Fibroblast of gingiva (primary cell): ENCODE measurements at regions not wholly inside any gene's neighbourhood (a gene's known extent, or its start where the extent isn't known, plus 50 kb on each side); places are given as distances from the start of the nearest gene placed in this dataset.
"Not testable (repeated sequence)": the region's sequence is repeated elsewhere in the genome, so short reads cannot be mapped to it uniquely, and the experiment has no call there.

Source experiments
- DNase-seq: peaks from one replicate; pipeline ENCODE4 v3.0.0-alpha.2; 2011; ENCODE audit warnings: low read depth

DNA sequence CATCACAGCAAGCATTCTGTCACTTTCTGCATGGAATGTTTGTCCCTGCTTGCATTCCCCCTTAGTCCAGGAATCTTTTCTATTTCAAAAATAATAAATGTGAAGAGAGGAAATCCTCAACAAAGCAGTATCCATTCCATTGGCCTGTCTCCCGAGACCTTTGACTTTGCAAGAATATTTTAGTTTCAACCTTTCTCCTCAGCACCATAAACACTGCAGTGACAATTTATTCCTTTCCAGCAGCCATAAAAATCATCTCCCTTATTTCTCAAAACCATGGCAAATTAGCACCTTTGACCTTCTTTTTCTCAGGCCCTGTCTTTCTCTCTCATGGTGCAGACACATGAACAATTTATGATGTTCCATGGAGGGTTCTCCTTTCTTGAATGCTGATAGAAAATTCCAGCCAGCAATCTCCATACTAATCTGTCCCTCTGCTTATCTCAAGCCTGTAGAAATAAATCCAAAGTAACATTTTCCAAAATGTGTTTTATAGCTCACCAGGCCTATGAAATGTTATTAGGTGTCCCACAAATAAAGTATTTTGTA, 352.1 kb upstream of the CCL2 start:
- no peak for DNase-seq

DNA sequence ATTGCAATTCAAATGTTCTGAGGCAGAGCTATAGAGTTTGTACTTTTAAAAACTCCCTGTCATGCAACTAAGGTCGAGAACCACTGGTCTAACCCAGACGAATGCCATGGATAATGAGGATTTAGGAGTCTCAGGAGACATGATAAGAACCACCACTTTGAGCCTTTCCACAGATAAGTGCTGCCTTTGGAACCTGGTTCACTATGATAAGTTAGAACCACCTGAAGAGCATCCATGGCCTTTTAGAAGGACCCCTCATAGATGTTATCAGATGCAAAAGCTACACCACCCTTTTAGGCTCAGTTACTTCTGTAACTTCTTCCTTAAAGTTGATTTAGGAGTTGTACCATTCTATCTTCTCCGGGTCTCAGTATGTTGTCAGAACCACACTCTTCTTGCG, 350.6 kb upstream of the CCL2 start:
- no peak for DNase-seq

DNA sequence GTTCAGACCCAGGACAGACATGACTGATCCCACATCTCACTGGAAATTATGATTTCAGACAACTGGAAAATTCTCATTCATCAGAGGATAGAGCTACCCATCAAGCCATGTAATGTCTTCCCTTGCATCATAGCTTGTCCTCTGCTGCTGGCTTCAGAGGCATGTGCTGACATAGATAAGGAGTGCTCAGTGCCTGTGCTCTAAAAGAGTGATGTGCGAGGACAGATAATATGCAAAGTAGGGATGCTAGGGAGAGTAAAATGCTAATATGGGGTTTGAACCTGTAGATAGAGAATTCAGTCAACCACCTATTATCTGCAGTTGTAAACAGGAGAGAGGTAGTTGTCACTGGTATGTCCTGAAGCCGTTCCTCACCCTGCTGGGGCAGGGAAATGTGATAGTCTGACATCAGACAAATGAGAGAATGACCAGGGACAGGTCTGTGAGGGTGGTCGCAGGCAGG, 349.7 kb upstream of the CCL2 start:
- no peak for DNase-seq

DNA sequence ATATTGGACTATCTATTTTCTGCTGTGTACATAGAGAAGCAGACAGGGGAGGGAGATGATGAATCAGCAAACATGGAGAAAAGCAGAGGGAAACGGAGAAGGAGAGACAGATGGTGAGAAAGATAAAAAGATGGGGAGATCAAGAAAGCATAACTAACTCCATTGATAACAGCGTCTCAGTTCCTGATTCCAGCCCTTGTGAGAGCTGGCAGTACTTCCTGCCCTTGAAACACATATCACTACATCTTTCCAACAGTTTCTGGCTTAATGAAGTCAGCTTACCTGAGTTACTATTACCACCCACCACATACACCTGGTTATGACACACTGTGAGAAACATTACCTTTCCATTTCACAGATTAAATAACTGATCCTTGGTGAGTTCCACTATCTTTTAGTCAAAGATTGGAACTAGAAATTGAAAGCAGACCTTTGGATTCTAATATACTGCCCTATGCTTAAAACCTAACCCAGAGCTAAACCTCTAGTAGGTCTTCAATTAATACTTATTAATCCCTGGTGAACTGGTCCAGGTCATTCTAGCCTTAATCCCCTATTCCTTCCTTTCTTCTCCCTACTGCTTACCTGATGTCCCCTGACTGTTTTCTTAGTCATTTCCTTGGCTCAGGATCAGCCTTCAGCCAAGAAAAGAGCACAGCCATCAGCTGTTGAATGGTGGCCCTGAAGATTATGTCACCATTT, 346.6 kb upstream of the CCL2 start:
- DNase-seq, result no peak

DNA sequence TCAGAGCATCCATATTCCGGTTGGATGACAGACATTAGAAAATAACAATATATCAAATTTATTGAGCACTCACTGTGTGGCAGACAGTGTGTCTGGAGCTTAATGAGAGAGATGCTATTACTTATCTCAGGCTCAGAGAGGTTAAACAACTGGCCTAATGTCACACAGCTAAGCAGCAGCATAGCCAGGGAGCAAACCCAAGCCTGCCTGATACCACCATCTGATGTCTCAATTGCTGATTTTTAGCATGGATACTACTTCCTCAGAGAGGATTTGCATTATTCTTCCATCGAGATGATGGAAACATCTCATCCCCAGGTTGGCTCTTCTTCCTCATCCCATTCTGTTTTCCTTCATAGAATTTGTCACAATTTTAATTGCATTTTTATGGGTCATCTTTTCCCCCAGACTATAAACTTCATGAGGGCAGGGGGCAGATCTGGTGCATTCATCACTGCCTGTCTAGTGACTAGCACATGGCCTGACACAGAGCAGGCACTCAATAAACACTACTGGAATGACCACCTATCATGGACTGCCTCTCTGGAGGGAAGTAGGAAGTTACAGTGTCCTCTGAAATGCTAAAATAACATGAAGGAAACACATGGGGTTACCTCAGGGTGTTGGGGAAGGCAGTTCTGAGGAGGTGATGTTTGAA, 344.8 kb upstream of the CCL2 start:
- no peak for DNase-seq

DNA sequence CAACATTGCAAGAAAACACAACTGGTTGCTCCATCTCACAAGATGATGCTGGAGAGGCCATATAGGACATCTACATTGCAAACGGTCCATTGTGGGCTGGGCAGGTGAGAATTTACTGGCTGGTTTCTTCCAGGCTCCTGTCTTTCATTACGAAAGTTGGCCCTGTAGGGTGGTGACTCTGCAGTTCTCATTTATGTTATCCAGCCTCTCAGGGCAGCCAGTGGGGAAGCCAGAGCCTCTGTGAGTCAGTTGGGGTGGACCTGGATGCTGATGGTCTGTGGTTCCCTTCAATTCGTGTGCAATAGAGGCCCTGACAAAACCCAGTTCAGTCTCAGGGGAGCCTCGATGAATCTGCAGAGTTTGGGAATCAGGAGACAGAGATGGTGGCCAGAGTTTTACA, 341.0 kb upstream of the CCL2 start:
- no peak for DNase-seq

DNA sequence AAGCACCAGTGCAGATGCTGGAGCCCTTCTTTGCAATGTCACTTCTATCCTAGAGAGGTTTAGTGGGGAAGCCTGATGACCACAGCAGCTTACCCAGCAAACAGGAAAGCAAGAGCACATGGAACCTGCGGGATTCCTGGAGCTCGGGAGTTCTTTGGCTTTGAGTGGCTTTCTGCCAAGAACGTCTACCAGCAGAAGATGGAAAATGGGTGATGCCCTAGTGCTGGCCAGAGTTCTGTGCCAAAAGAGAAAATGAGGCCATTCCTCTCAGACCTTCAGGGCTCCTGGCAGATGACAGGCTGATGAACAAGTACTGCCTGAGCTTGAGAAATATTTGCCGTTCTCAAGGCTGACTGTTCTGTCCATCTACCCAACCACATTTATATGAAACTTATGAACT, 332.1 kb upstream of the CCL2 start:
- no peak for DNase-seq

DNA sequence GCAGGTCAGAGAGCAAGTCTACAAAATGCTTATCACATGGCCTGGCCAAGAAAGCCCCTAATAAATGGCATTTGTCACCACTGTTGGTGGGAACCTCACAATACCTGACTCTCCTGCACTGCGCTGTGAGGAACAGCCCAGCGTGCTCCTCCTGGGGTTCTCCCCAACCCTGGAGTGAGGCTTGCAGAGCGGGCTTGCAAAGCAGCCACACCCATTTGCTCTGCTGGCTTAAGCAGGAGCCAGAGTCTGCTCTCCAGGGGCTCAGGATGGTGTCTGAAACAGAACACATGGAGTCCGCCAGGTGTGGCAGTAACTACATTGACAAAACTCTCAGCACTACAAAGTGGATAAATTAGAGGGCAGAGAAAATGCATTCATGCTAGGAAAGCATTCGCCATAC, 331.0 kb upstream of the CCL2 start:
- DNase-seq, result no peak

DNA sequence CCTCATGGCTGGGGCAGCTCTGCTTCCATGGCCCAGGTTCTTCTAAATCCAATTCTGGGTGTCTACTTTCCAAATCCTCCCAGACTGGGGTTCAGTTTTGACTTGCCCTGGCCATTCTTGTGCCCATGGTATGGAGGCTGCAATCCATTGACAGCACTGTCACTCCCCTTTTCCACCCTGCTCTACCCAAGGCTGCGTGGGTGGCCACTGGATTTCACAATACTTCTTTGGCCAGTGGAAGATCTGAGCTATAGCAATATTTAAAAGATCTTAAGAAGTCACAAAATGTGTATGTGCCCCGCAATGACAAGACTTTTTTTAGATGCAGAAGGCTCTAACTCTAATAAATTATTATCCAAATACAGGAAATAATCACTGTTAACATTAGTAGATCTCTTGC, 329.4 kb upstream of the CCL2 start:
- DNase-seq, result no peak

DNA sequence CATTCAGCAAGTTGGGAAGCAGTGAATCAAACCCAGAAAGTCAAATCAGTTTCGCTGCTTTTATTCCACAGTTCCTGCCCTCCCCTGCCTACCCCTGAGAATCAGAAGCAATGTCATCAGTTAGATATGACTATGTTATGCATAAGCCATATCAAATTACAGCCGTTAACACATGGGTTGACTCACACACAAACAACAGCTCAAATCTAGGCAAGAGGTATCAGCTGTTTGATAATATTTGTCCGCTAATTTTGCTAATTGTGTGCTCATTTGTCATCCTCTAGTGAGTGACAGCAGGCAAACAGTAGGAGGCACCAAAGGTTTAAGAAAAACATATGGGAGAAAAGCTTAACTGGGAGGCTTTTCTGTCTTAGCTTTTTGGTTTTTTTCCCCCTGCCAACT, 327.4 kb upstream of the CCL2 start:
- no peak for DNase-seq

DNA sequence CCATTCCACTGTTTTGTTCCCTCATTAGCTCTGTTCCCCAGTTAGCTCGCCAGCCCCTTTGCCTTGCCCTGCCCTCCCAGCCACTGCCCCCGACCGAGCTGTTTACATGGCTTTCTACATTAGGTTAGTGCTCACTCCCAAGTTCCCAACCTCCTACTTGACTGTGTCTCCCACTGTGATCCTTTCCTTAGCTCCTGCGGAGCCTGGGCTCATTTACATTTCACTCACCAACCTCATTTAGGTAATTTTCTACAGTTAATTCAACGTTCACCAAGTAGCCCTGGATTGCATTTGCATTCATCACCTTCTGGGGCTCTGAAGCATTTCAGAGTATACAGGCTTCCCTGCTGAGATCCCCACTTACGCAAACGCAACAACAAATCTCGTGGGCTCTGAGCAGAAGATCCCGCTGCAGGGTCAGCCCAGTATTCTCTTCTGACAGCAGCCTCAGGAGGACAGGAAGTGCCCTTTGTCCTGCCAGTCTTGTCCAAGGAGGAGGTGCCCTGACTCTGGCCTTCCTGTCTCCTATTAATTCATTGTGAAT, 325.8 kb upstream of the CCL2 start:
- no peak for DNase-seq

DNA sequence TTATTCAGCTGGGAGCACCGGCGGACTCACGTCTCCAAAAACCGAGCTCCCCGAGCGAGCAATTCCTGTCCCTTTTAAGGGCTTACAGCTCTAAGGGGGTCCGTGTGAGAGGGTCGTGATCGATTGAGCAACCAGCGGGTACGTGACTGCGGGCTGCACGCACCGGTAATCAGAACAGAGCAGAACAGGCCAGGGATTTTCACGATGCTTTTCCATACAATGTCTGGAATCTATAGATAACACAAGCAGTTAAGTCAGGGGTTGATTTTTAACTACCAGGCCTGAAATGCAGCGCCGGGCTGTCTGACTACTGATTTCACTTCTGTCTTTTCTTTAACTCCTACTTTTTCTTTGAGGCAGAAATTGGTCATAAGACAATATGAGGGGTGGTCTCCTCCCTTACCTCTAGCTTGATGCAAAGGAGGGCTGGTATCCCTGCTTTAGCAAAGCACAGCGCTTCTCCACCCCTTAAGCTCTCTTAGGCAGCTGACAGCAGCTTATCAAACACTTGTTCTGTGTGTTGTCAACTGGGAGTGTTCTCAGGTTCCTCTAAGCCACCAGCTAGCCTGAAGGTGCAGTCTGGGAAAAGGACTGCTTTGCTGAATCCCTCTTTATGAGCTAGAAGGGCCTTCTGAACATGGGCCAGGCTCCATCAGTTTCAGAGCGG, 323.8 kb upstream of the CCL2 start:
- not testable (repeated sequence) for DNase-seq

DNA sequence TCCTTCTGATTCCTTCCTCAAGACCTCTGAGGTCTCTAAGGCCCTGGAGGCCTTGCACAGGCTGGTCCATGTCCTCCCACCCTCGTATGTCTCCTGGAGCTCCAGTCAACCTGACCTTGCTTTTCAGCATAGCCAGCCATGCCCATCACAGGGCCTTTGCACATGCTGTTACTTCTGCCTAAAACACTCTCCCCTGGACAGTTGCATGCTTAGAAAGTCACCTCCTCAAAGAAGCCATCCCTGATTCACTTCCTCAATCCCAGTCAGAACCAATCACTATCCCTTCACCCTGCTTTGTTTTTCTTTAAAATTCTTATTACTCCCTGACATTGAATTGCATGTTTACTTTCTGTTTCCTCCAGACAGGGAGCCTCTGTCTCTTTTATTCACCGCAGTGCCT, 322.1 kb upstream of the CCL2 start:
- DNase-seq, result no peak

DNA sequence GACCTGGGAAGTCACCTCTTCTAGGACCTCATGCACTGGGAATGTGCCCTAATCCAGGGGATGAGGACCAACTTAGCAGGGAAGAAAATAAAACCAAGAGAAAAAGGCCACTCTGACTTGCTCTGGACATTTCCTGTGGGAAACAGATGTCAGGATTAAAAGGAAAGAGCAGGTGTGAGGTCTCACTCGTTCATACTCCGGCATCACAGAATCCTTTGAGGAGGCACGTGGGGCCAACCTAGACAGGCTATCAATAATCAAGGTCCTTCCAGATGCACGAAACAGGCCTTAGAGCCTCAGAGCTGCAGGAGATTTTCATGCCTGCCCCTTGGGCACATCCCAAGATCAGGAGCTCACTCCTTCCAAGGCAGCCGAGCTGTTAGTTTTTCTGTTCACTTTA, 321.5 kb upstream of the CCL2 start:
- no peak for DNase-seq

DNA sequence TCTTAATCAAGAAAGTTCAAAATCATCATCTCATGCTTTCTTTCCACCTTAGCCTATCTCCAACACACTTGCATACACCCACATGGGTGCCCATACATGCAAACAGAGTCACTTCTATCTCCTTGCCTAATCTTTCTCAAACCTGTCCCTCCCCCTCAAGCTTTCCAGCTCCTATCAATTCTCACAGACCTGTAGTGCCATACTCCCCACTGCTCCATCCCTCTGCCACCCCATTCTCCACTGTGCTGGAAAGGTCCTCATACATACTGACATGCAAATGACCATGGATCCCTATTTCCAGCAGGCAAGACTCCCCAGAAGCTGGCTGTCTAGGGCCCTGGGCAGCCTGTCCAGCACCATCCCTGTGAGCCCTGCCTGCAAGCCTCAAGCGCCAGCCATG, 320.4 kb upstream of the CCL2 start:
- DNase-seq, result no peak

DNA sequence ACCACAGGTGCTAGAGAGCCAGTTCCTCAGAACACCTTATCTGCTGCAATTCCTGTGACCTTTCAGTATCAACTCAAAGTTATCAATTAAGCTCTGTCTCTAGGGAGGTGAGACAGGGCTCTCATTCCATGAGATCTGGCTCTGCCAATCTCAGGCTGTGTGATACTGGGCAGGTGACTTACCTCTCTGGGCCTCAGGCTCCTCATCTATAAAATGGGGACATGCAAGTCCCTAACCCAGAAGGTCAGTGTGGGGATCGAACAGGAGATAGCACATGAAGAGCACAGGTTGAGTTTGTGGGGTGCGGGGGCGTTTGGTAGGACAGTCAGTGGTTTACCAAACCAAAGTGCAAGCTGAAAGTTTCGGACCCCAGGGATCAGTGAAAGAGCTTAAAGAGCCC, 319.3 kb upstream of the CCL2 start:
- DNase-seq, result no peak

DNA sequence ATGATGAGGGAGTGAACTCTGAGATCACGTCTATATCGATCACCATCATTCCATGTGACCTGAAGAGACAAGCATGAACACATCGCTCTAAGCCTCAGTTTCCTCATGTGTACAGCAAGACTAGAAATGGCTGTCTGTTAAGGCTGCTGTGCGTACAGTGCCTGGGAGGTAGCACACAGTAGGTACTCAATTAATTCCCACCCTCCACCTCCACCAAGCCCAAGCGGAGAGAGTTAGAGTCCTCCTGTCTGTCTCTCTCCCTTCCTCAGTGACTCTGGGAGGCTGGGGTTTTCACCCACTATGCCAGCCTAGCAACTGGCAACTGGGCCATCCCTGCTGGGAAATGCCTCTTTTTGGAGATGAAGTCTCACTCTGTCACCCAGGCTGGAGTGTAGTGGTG, 318.3 kb upstream of the CCL2 start:
- DNase-seq, result no peak

DNA sequence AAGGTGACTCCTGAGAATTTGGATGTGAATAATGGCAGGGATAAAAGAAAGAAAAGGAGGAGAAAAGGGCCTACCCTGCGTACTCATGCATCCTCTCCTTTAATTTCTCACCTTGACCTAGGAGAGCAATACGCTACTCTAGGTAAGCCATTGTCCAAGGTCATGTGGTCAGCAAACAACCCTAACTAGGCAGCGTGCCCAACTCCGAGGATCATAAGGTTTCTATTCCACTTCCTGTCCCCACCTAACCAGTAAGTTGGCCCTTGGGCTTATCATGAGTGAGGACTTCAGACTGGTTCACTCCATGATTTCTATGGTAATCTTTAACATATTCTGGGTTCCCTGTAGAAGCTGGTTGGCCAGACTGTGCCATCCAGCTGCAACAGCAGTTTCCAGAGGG, 315.1 kb upstream of the CCL2 start:
- DNase-seq, result no peak

DNA sequence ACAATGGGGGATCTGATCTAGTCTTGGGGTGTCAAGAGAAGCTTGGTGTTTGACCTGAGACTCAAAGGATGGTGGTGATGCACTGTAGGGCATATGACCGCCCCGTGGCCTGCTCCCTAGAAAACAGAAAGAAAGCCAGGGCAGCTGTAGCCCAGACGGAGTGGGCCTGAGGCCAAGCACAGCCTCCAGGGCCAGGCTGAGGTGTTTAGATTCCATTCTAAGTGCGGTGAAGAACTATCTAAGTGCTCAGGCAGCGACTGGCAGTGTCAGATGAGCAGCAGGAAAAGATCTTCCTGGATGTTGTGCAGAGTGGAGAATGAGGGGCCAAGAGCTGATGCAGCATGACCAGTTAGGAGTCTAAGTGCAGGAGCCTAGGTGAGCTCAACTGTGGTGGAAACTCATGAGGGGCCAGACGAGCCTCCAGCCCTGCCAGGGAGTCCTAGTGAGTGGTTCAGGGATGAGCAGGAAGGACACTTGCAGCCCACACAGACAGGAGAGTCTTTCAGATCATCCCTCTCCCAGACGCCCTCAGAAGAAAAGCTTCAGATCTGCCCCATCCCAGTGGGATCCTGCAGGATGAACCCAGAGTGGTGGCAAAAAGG, 314.2 kb upstream of the CCL2 start:
- no peak for DNase-seq

DNA sequence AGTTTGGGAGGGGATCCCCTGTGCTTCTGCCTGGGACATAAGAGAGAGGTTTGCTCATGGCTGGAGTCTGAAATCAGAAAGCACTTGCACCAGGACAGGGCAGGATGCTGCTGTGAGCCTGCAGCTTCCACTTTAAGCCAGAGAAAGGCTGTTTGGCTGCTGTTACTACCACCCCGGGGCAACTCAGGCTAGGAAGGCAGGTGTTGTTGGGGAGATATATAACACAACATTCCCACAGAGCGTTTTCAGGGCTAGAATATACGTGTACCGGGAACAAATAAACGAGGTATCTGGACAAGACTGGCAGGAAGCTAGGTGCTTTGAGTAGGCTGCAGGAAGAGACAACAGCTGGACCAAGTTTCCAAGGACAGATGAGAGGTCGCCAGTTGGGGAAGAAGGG, 313.3 kb upstream of the CCL2 start:
- DNase-seq, result no peak

DNA sequence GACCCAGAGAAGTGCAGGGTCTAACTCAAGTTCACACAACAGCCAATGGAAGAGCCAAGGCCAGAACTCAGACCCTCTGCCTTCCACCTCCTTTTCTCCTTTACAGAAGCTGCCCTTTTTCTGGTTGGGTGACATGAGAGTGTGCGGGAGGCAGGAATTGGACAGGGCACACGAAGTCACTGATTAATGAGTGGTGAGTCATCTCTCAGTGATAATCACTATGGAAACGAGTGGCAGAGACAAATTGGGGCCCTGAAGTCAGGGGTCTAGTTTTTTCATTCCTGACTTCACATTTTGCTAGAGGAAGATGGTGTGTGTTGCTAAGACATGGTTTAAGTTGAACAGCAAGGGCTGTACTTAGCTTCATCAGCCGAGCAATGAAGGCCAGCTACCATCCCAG, 312.7 kb upstream of the CCL2 start:
- no peak for DNase-seq

DNA sequence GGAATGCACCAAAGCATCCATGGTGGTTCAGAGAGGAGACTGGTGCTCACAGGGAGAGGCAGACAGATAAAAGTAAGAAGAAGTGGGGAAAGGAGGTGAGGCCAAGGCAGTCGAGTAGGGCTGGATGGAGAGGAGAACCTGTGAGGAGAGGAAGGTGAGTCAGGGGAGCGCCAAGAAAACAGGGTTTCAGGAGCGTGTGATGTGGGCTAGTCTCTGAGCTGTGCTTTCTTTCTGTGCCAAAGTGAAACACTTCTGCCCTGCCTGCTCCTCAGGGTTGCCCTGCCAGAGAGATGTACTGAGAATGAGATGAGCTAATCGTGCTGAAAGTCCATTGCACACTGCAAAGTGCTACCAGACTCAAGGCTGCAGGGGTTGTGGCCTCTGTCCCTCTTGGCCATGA, 310.7 kb upstream of the CCL2 start:
- DNase-seq, result no peak

DNA sequence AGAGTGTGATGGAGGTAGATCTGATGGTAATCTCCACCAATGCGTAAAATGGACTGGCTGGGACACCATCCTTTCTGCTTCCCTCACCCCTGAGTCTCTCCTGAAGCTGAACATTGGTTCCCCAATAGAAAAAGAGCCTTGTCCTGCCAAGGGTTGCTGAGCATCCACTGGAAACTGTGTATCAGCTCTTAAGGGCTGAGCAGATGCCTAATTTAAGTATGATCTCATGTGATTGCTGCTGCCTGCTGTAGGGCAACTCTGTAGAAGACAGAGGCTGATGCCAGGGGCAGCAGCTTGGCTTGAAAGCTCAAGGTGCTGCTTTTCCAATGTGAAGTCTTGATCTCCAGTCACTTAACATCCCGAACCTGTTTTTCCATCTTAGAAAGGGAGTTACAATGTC, 310.3 kb upstream of the CCL2 start:
- no peak for DNase-seq
